HG03460 (cell line): ENCODE measurements at regions not wholly inside any gene's neighbourhood (a gene's known extent, or its start where the extent isn't known, plus 50 kb on each side); places are given as distances from the start of the nearest gene placed in this dataset.

Experiments
- ATAC-seq: cut with Tn5 transposase; IDR thresholded peaks from one replicate; pipeline ENCODE4 v1.9.1; 2021; ENCODE audit not compliant: unreplicated experiment

- ATAC-seq = no peak
Measured at GRCh38 chr11:104451197-104451893, 287.4 kb upstream of the PDGFD start.

- ATAC-seq = no peak
Measured at GRCh38 chr11:104443387-104443786, 279.4 kb upstream of the PDGFD start.

- no peak for ATAC-seq
Measured at GRCh38 chr11:104442321-104442720, 278.4 kb upstream of the PDGFD start.

GRCh38 chr11:104435494-104435893 lies 271.5 kb upstream of the PDGFD start:
- ATAC-seq = no peak

- ATAC-seq = no peak
Measured at GRCh38 chr11:104433751-104434150, 269.8 kb upstream of the PDGFD start.

GRCh38 chr11:104432981-104433380 lies 269.0 kb upstream of the PDGFD start:
- ATAC-seq = no peak

GRCh38 chr11:104432526-104432925 lies 268.6 kb upstream of the PDGFD start:
- ATAC-seq = no peak

GRCh38 chr11:104422324-104422944 lies 258.5 kb upstream of the PDGFD start:
- no peak for ATAC-seq

GRCh38 chr11:104410336-104410735 lies 246.4 kb upstream of the PDGFD start:
- no peak for ATAC-seq

GRCh38 chr11:104408630-104409029 lies 244.7 kb upstream of the PDGFD start:
- no peak for ATAC-seq

GRCh38 chr11:104405277-104405676 lies 241.3 kb upstream of the PDGFD start:
- ATAC-seq = no peak

- ATAC-seq = no peak
Measured at GRCh38 chr11:104404231-104405175, 240.6 kb upstream of the PDGFD start.

- ATAC-seq = no peak
Measured at GRCh38 chr11:104402812-104403521, 239.0 kb upstream of the PDGFD start.

GRCh38 chr11:104394508-104394907 lies 230.6 kb upstream of the PDGFD start:
- no peak for ATAC-seq

GRCh38 chr11:104390651-104391050 lies 226.7 kb upstream of the PDGFD start:
- no peak for ATAC-seq

- ATAC-seq = no peak
Measured at GRCh38 chr11:104385884-104386283, 221.9 kb upstream of the PDGFD start.

GRCh38 chr11:104380358-104380757 lies 216.4 kb upstream of the PDGFD start:
- no peak for ATAC-seq

- no peak for ATAC-seq
Measured at GRCh38 chr11:104372111-104372510, 208.2 kb upstream of the PDGFD start.

- no peak for ATAC-seq
Measured at GRCh38 chr11:104370478-104370877, 206.5 kb upstream of the PDGFD start.

GRCh38 chr11:104369761-104370160 lies 205.8 kb upstream of the PDGFD start:
- ATAC-seq = no peak

- ATAC-seq = no peak
Measured at GRCh38 chr11:104366321-104366734, 202.4 kb upstream of the PDGFD start.
